Neural cell (in vitro differentiated cells): ENCODE measurements at regions not wholly inside any gene's neighbourhood (a gene's known extent, or its start where the extent isn't known, plus 50 kb on each side); places are given as distances from the start of the nearest gene placed in this dataset.

Experiments
- H2AFZ ChIP-seq: fragments of 200-600, 300-800 bp; sonication (generic), shearing (Covaris generic); 2 replicates; pipeline ENCODE4 v1.6.0; 2014; ENCODE audit warnings: low read depth, mild to moderate bottlenecking, antibody characterized with exemption, low read length, moderate library complexity
- H3F3A ChIP-seq: fragments of 200-600 bp; shearing (Covaris generic); 2 replicates; pipeline ENCODE4 v1.6.1; 2016; ENCODE audit warnings: mild to moderate bottlenecking, moderate library complexity, mixed read lengths, antibody characterized with exemption, low read length; ENCODE audit not compliant: insufficient read depth, poor library complexity, severe bottlenecking
- H3K27ac ChIP-seq: fragments of 200-600, 300-800 bp; sonication (generic), shearing (Covaris generic); 2 replicates; pipeline ENCODE4 v1.5.1; 2014; ENCODE audit warnings: mild to moderate bottlenecking, low read length, moderate library complexity
- H3K27me3 ChIP-seq: fragments of 300-800, 200-600 bp; sonication (generic), shearing (Covaris generic); 2 replicates; pipeline ENCODE4 v1.6.0; 2014; ENCODE audit warnings: mild to moderate bottlenecking, low read depth, low read length, moderate library complexity; ENCODE audit not compliant: insufficient read depth
- H3K36me3 ChIP-seq: fragments of 300-800, 200-600 bp; sonication (generic), shearing (Covaris generic); 2 replicates; pipeline ENCODE4 v1.5.1; 2014; ENCODE audit warnings: mild to moderate bottlenecking, antibody characterized with exemption, low read length, moderate library complexity; ENCODE audit not compliant: insufficient read depth
- H3K4me2 ChIP-seq: fragments of 300-800, 200-600 bp; sonication (generic), shearing (Covaris generic); 2 replicates; pipeline ENCODE4 v1.6.0; 2014; ENCODE audit warnings: mild to moderate bottlenecking, low read length
- H3K4me3 ChIP-seq: fragments of 300-800, 200-600 bp; sonication (generic), shearing (Covaris generic); 2 replicates; pipeline ENCODE4 v1.5.1; 2014; ENCODE audit warnings: mild to moderate bottlenecking, low read length, moderate library complexity
- H3K79me2 ChIP-seq: fragments of 200-600 bp; shearing (Covaris generic); replicated peaks from 2 replicates; pipeline ENCODE4 v1.6.0; 2014; ENCODE audit warnings: mild to moderate bottlenecking, low read length, moderate library complexity; ENCODE audit not compliant: insufficient read depth
- H3K9ac ChIP-seq: fragments of 300-800, 200-600 bp; sonication (generic), shearing (Covaris generic); 2 replicates; pipeline ENCODE4 v1.6.1; 2016; ENCODE audit warnings: mild to moderate bottlenecking, low read length, mixed read lengths
- H3K9me2 ChIP-seq: fragments of 200-600 bp; shearing (Covaris generic); 2 replicates; pipeline ENCODE4 v1.6.1; 2016; ENCODE audit warnings: mild to moderate bottlenecking, low read length, mixed read lengths; ENCODE audit not compliant: insufficient read depth
- H3K9me3 ChIP-seq: fragments of 200-600, 300-800 bp; sonication (generic), shearing (Covaris generic); 2 replicates; pipeline ENCODE4 v1.6.1; 2016; ENCODE audit warnings: mild to moderate bottlenecking, mixed run types, low read length, moderate library complexity, mixed read lengths
- H4K20me1 ChIP-seq: fragments of 200-600 bp; shearing (Covaris generic); 2 replicates; pipeline ENCODE4 v1.6.1; 2016; ENCODE audit warnings: mild to moderate bottlenecking, mixed run types; ENCODE audit not compliant: insufficient read depth
- CTCF ChIP-seq: fragments of 450-650 bp; IDR thresholded peaks from 2 replicates; pipeline ENCODE4 v1.5.1; 2014; ENCODE audit warnings: antibody characterized with exemption, mild to moderate bottlenecking, moderate library complexity; ENCODE audit not compliant: poor library complexity, severe bottlenecking
- EP300 ChIP-seq: fragments of 450-650 bp; conservative IDR thresholded peaks from 2 replicates; pipeline ENCODE4 v1.6.1; 2014; ENCODE audit warnings: antibody characterized with exemption, mild to moderate bottlenecking, moderate library complexity; ENCODE audit not compliant: poor library complexity, severe bottlenecking
- EZH2 ChIP-seq: fragments of 200-600, 300-800 bp; shearing (Covaris generic), sonication (generic); IDR thresholded peaks from 2 replicates; pipeline ENCODE4 v1.6.1; 2014; ENCODE audit warnings: antibody characterized with exemption, low read length, borderline replicate concordance, mild to moderate bottlenecking; ENCODE audit not compliant: insufficient read depth, poor library complexity, severe bottlenecking
- MXI1 ChIP-seq: fragments of 450-650 bp; conservative IDR thresholded peaks from 2 replicates; pipeline ENCODE4 v1.6.1; 2014; ENCODE audit warnings: antibody characterized with exemption, mild to moderate bottlenecking; ENCODE audit not compliant: poor library complexity, severe bottlenecking
- POLR2AphosphoS5 ChIP-seq: IDR thresholded peaks from 2 replicates; pipeline ENCODE4 v1.6.1; 2012
- RAD21 ChIP-seq: fragments of 450-650 bp; conservative IDR thresholded peaks from 2 replicates; pipeline ENCODE4 v1.6.1; 2014; ENCODE audit warnings: antibody characterized with exemption, mild to moderate bottlenecking, moderate library complexity
- REST ChIP-seq: IDR thresholded peaks from 2 replicates; pipeline ENCODE4 v1.6.1; 2012; ENCODE audit warnings: borderline replicate concordance
- SMC3 ChIP-seq: fragments of 450-650 bp; conservative IDR thresholded peaks from 2 replicates; pipeline ENCODE4 v1.6.1; 2014; ENCODE audit warnings: antibody characterized with exemption, mild to moderate bottlenecking, moderate library complexity; ENCODE audit not compliant: poor library complexity
- TAF1 ChIP-seq: IDR thresholded peaks from 2 replicates; pipeline ENCODE4 v1.6.1; 2012; ENCODE audit warnings: low read depth

GRCh38 chr5:4015709-4016108 is 420.1 kb downstream of the IRX1 start:
- Histone ChIP-seq H3K27me3 (no peaks in the 10 kb centered on the region), H3K9me2 (no peaks in the 10 kb centered on the region), H3K27ac (no peak overlapping the region), H2AFZ (no peak overlapping the region), H3K79me2 (no peaks in the 10 kb centered on the region), H3K36me3 (no peaks in the 10 kb centered on the region), H4K20me1 (no peaks in the 10 kb centered on the region), H3K9ac (no peak overlapping the region), H3K4me3 (no peak overlapping the region), H3K4me2 (no peak overlapping the region), H3F3A (no peaks in the 10 kb centered on the region), H3K9me3 (no peaks in the 10 kb centered on the region)
- TF ChIP-seq TAF1: no peak
- no peak for TF ChIP-seq EZH2
- no peak for TF ChIP-seq MXI1
- no peak for TF ChIP-seq EP300
- no peak for TF ChIP-seq RAD21
- TF ChIP-seq POLR2AphosphoS5: no peak
- no peak for TF ChIP-seq REST
- TF ChIP-seq CTCF: no peak
- no peak for TF ChIP-seq SMC3

GRCh38 chr5:4017076-4017803 is 421.6 kb downstream of the IRX1 start:
- no peak overlapping the region for H3K4me2 ChIP-seq
- H4K20me1 ChIP-seq: no peaks in the 10 kb centered on the region
- no peaks in the 10 kb centered on the region for H3F3A ChIP-seq
- no peak overlapping the region for H3K9ac ChIP-seq
- TF ChIP-seq EP300 (no peak), RAD21 (no peak)
- H3K4me3 ChIP-seq: no peak overlapping the region
- no peak overlapping the region for H2AFZ ChIP-seq
- no peaks in the 10 kb centered on the region for H3K9me2 ChIP-seq
- no peak overlapping the region for H3K27ac ChIP-seq
- H3K9me3 ChIP-seq: no peaks in the 10 kb centered on the region
- H3K27me3 ChIP-seq: no peaks in the 10 kb centered on the region
- H3K36me3 ChIP-seq: no peaks in the 10 kb centered on the region
- H3K79me2 ChIP-seq: no peaks in the 10 kb centered on the region
